BLaER1 (cell line): ENCODE measurements at regions not wholly inside any gene's neighbourhood (a gene's known extent, or its start where the extent isn't known, plus 50 kb on each side); places are given as distances from the start of the nearest gene placed in this dataset.

ENCODE experiments used
- H3K27ac ChIP-seq: shearing (Covaris generic); formaldehyde crosslinking; 2 replicates; pipeline ENCODE4 v1.8.1; 2022
- H3K27me3 ChIP-seq: shearing (Covaris generic); formaldehyde crosslinking; 2 replicates; pipeline ENCODE4 v1.8.1; 2022
- H3K36me3 ChIP-seq: shearing (Covaris generic); formaldehyde crosslinking; 2 replicates; pipeline ENCODE4 v1.8.1; 2022
- H3K4me1 ChIP-seq: shearing (Covaris generic); formaldehyde crosslinking; 2 replicates; pipeline ENCODE4 v1.8.1; 2022
- H3K4me2 ChIP-seq: shearing (Covaris generic); formaldehyde crosslinking; 2 replicates; pipeline ENCODE4 v1.8.1; 2022
- H3K4me3 ChIP-seq: shearing (Covaris generic); formaldehyde crosslinking; 2 replicates; pipeline ENCODE4 v1.8.1; 2022
- H3K9ac ChIP-seq: shearing (Covaris generic); formaldehyde crosslinking; 2 replicates; pipeline ENCODE4 v1.8.1; 2022
- H3K9me3 ChIP-seq: shearing (Covaris generic); formaldehyde crosslinking; 2 replicates; pipeline ENCODE4 v1.8.1; 2022
- H4K20me1 ChIP-seq: shearing (Covaris generic); formaldehyde crosslinking; 2 replicates; pipeline ENCODE4 v1.8.1; 2022
- Cebpa-rat ChIP-seq: shearing (Covaris generic); IDR thresholded peaks from 2 replicates; pipeline ENCODE4 v1.8.1; 2022

GRCh38 chr3:105152987-105153386 is 213.7 kb upstream of the ALCAM start:
- H3K27me3 ChIP-seq: no peaks in the 10 kb centered on the region
- H3K4me3 ChIP-seq: no peak overlapping the region
- no peak overlapping the region for H3K27ac ChIP-seq
- H3K36me3 ChIP-seq: no peaks in the 10 kb centered on the region
- H3K9ac ChIP-seq: no peak overlapping the region
- H3K4me1 ChIP-seq: no peaks in the 10 kb centered on the region
- TF ChIP-seq Cebpa-rat: no peak
- H4K20me1 ChIP-seq: no peaks in the 10 kb centered on the region
- H3K9me3 ChIP-seq: peaks cover 17% of the 10 kb centered on the region
- no peak overlapping the region for H3K4me2 ChIP-seq

DNA sequence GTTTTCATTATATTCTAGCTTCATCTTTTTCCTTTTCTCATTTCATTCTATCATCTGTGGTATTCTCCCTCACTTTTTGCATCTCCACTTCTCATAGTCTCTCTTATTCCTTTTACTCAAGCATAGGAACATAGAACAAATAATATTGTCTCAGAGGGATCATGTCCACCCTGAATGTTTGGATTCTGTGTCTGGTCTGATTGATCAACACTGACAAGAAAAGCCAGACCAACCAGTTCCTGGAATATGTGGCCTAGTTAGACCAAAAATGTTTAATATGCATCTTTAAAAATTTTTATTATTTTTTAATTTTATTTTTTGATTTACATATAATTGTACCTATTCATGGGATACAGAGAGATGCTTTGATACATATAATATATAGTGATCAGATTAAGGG is 212.0 kb upstream of the ALCAM start:
- Histone ChIP-seq H3K4me3 (no peak overlapping the region), H3K4me2 (no peak overlapping the region), H3K4me1 (no peaks in the 10 kb centered on the region), H3K27me3 (no peaks in the 10 kb centered on the region), H4K20me1 (no peaks in the 10 kb centered on the region), H3K9me3 (peaks cover 5% of the 10 kb centered on the region; the same call in 1 of the 2 replicates), H3K36me3 (no peaks in the 10 kb centered on the region), H3K9ac (no peak overlapping the region), H3K27ac (no peak overlapping the region)
- TF ChIP-seq Cebpa-rat: no peak

DNA sequence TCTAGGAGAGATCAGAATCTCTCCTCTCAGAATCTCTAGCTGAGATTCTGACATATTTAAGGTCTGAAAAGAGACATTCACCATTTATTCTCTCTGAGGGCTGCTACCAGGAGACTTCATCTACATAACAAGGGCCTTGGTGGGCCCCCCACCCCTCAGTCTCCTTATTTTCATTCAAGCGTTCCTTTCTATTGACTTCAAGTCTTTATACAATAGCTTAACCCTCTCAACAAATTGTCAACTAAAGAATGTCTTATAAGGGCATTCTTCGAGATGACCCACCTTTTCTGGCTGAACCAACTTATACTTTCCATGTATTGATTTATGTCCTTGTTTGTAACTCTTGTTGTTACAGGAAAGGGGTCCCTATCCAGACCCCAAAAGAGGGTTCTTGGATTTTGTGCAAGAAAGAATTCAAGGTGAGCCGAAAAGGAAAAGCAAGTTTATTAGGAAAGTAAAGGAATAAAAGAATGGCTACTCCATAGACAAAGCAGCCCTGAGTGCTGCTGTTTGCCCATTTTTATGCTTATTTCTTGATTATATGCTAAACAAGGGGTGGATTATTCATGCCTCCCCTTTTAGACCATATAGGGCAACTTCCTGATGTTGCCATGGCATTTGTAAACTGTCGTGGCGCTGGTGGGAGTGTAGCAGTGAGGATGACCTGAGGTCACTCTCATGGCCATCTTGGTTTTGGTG is 209.5 kb upstream of the ALCAM start:
- no peak overlapping the region for H3K9ac ChIP-seq
- H3K4me2 ChIP-seq: no peak overlapping the region
- H3K9me3 ChIP-seq: no peaks in the 10 kb centered on the region
- H3K27ac ChIP-seq: no peak overlapping the region
- no peaks in the 10 kb centered on the region for H3K36me3 ChIP-seq
- H3K27me3 ChIP-seq: no peaks in the 10 kb centered on the region
- H3K4me3 ChIP-seq: no peak overlapping the region
- TF ChIP-seq Cebpa-rat: no peak
- H4K20me1 ChIP-seq: no peaks in the 10 kb centered on the region
- H3K4me1 ChIP-seq: no peaks in the 10 kb centered on the region

GRCh38 chr3:105157766-105158085 is 209.0 kb upstream of the ALCAM start:
- H3K4me2 ChIP-seq: no peak overlapping the region
- no peak for TF ChIP-seq Cebpa-rat
- no peaks in the 10 kb centered on the region for H3K9me3 ChIP-seq
- H3K27ac ChIP-seq: no peak overlapping the region
- H3K36me3 ChIP-seq: no peaks in the 10 kb centered on the region
- no peaks in the 10 kb centered on the region for H4K20me1 ChIP-seq
- no peak overlapping the region for H3K9ac ChIP-seq
- H3K27me3 ChIP-seq: no peaks in the 10 kb centered on the region
- H3K4me1 ChIP-seq: no peaks in the 10 kb centered on the region
- H3K4me3 ChIP-seq: no peak overlapping the region

- Histone ChIP-seq H3K9ac (no peak overlapping the region), H4K20me1 (no peaks in the 10 kb centered on the region), H3K4me2 (no peak overlapping the region)
Measured at GRCh38 chr3:105158286-105158685, 208.4 kb upstream of the ALCAM start.

DNA sequence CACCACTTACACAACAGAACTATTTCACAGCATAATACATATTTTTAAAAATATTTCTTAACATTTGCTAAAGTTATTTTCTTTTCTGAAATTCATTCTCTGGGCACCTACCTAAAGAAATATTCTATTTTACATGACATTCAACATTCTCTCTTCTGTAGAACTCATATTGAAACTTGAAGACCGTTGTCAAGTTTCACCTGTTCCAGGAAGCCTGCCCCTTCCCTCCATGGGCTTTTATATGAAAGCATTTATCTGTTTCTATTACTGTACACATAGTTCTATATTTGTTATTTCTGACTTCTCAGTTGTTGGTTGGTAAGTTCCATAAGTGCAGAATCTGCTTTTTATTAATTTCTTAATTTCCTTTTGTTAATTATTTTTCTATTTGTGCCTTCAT is 204.3 kb upstream of the ALCAM start:
- Histone ChIP-seq H3K4me2 (no peak overlapping the region), H3K9me3 (no peaks in the 10 kb centered on the region), H3K9ac (no peak overlapping the region), H4K20me1 (no peaks in the 10 kb centered on the region), H3K4me1 (no peaks in the 10 kb centered on the region), H3K4me3 (no peak overlapping the region), H3K36me3 (no peaks in the 10 kb centered on the region), H3K27me3 (no peaks in the 10 kb centered on the region), H3K27ac (no peak overlapping the region)
- TF ChIP-seq Cebpa-rat: no peak

More at GRCh38 chr3:105158286-105158685, 208.4 kb upstream of the ALCAM start:
- no peaks in the 10 kb centered on the region for H3K9me3 ChIP-seq
- no peaks in the 10 kb centered on the region for H3K4me1 ChIP-seq
- H3K36me3 ChIP-seq: no peaks in the 10 kb centered on the region
- TF ChIP-seq Cebpa-rat: no peak
- H3K4me3 ChIP-seq: no peak overlapping the region
- no peak overlapping the region for H3K27ac ChIP-seq
- H3K27me3 ChIP-seq: no peaks in the 10 kb centered on the region

GRCh38 chr3:105166893-105167292 is 199.8 kb upstream of the ALCAM start:
- no peaks in the 10 kb centered on the region for H3K27me3 ChIP-seq
- H3K4me3 ChIP-seq: no peak overlapping the region
- H4K20me1 ChIP-seq: no peaks in the 10 kb centered on the region
- H3K4me1 ChIP-seq: no peaks in the 10 kb centered on the region
- H3K36me3 ChIP-seq: no peaks in the 10 kb centered on the region
- H3K9me3 ChIP-seq: no peaks in the 10 kb centered on the region
- H3K9ac ChIP-seq: no peak overlapping the region
- no peak overlapping the region for H3K4me2 ChIP-seq
- no peak for TF ChIP-seq Cebpa-rat
- H3K27ac ChIP-seq: no peak overlapping the region

DNA sequence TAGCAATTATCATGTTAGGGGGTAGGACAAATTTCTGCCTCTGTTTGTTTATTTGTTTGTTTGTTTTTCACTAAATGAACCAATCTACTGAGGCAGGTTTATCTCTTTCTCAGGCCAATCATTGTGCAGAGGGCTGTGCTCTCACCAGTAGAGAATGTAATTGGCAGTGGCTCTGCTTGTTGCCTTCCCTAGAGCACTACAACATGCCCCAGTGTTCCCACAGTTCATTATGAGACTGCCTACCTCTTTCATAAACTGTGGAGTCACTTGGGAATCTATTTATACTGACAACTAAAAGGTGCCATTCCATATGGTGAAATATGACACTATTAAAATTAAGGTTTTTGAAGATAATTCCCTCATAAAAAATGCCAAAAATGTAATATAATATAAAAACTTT is 196.3 kb upstream of the ALCAM start:
- no peaks in the 10 kb centered on the region for H3K4me1 ChIP-seq
- H3K36me3 ChIP-seq: no peaks in the 10 kb centered on the region
- H4K20me1 ChIP-seq: no peaks in the 10 kb centered on the region
- H3K27ac ChIP-seq: no peak overlapping the region
- no peak overlapping the region for H3K9ac ChIP-seq
- no peak overlapping the region for H3K4me3 ChIP-seq
- no peak overlapping the region for H3K4me2 ChIP-seq
- TF ChIP-seq Cebpa-rat: no peak
- no peaks in the 10 kb centered on the region for H3K27me3 ChIP-seq
- H3K9me3 ChIP-seq: no peaks in the 10 kb centered on the region

GRCh38 chr3:105174017-105174615 is 192.6 kb upstream of the ALCAM start:
- no peak overlapping the region for H3K9ac ChIP-seq
- H3K36me3 ChIP-seq: no peaks in the 10 kb centered on the region
- H3K4me3 ChIP-seq: no peak overlapping the region
- no peaks in the 10 kb centered on the region for H3K4me1 ChIP-seq
- H4K20me1 ChIP-seq: no peaks in the 10 kb centered on the region
- no peak overlapping the region for H3K4me2 ChIP-seq
- no peak overlapping the region for H3K27ac ChIP-seq
- no peaks in the 10 kb centered on the region for H3K9me3 ChIP-seq
- no peaks in the 10 kb centered on the region for H3K27me3 ChIP-seq
- TF ChIP-seq Cebpa-rat: no peak

GRCh38 chr3:105177576-105177975 is 189.1 kb upstream of the ALCAM start:
- H3K36me3 ChIP-seq: no peaks in the 10 kb centered on the region
- H3K27me3 ChIP-seq: no peaks in the 10 kb centered on the region
- no peak overlapping the region for H3K27ac ChIP-seq
- no peak overlapping the region for H3K4me3 ChIP-seq
- no peaks in the 10 kb centered on the region for H3K4me1 ChIP-seq
- no peaks in the 10 kb centered on the region for H3K9me3 ChIP-seq
- H3K9ac ChIP-seq: no peak overlapping the region
- H4K20me1 ChIP-seq: no peaks in the 10 kb centered on the region
- H3K4me2 ChIP-seq: no peak overlapping the region
- TF ChIP-seq Cebpa-rat: no peak
